ENCODE measurements at regions not wholly inside any gene's neighbourhood (a gene's known extent, or its start where the extent isn't known, plus 50 kb on each side); places are given as distances from the start of the nearest gene placed in this dataset.

- TF ChIP-seq STAT1 (IDR thresholded peaks at IDR 0.05; ENCODE audit: unreplicated experiment) (no peak), ZNF331 (CRISPR knock-in tag; IDR thresholded peaks at IDR 0.05; ENCODE audit: low read depth) (no peak), ETS1 (IDR thresholded peaks at IDR 0.05) (no peak), REST (IDR thresholded peaks at IDR 0.05; ENCODE audit: unreplicated experiment) (no peak), EZH2 (IDR thresholded peaks at IDR 0.05; ENCODE audit: low read depth, unreplicated experiment) (no peak), POLR2AphosphoS5 (IDR thresholded peaks at IDR 0.05; ENCODE audit: low read depth) (no peak), JUNB (IDR thresholded peaks at IDR 0.05; ENCODE audit: unreplicated experiment) (no peak), ZNF114 (CRISPR knock-in tag; IDR thresholded peaks at IDR 0.05) (no peak)
- TF ChIP-seq, protein P1, sequence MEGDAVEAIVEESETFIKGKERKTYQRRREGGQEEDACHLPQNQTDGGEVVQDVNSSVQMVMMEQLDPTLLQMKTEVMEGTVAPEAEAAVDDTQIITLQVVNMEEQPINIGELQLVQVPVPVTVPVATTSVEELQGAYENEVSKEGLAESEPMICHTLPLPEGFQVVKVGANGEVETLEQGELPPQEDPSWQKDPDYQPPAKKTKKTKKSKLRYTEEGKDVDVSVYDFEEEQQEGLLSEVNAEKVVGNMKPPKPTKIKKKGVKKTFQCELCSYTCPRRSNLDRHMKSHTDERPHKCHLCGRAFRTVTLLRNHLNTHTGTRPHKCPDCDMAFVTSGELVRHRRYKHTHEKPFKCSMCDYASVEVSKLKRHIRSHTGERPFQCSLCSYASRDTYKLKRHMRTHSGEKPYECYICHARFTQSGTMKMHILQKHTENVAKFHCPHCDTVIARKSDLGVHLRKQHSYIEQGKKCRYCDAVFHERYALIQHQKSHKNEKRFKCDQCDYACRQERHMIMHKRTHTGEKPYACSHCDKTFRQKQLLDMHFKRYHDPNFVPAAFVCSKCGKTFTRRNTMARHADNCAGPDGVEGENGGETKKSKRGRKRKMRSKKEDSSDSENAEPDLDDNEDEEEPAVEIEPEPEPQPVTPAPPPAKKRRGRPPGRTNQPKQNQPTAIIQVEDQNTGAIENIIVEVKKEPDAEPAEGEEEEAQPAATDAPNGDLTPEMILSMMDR (conservative IDR thresholded peaks at IDR 0.05; ENCODE audit: low read depth in 2 of 2): no peak
These were observed 1092.7 kb downstream of the BRD1 start (continued) for GRCh38 chr22:48734961-48735360.

DNA sequence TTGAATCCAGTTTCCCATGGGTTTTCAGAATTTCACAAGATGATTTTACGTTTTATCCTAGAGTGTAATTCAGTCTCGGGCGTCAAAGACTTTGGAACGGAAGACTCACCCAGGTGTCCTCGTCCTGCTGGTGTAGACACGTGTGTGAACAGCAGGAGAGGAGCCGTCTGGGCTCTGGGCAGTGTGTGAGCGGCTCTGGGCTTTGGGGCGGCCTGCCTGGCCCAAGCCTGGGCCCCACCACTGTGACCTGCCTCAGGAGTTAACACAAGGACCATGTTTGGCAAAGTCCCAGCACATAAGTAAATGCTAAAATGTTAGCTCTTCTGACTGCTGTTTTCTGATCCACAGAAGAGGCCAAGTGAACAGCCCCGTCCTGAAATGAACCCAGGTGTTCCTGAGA lies 1093.3 kb downstream of the BRD1 start:
- no peak for ATAC-seq
- Histone ChIP-seq H3K36me3 (ENCODE audit: insufficient read depth) (no peaks in the 10 kb centered on the region), H3F3A (replicated peaks; ENCODE audit: low read depth) (no peaks in the 10 kb centered on the region), H4K20me1 (replicated peaks; ENCODE audit: insufficient read depth) (no peaks in the 10 kb centered on the region), H3K9me2 (ENCODE audit: insufficient read depth) (no peaks in the 10 kb centered on the region), H3K79me2 (replicated peaks; ENCODE audit: insufficient read depth) (no peaks in the 10 kb centered on the region), H3K27me3 (ENCODE audit: insufficient read depth) (no peaks in the 10 kb centered on the region), H3K4me3 (no peak overlapping the region), H3K27ac (ENCODE audit: low read depth) (no peak overlapping the region), H3K4me1 (ENCODE audit: insufficient read depth) (no peaks in the 10 kb centered on the region), H3K4me2 (no peak overlapping the region), H2AFZ (no peak overlapping the region)
- peaks cover 10% of the 10 kb centered on the region; the same call in 1 of the 3 replicates for H3K36me3 Mint-ChIP-seq (ENCODE audit: low read depth)
- H3K27me3 Mint-ChIP-seq (ENCODE audit: insufficient read depth, low read depth, poor library complexity): peaks cover 2% of the 10 kb centered on the region
- no peak overlapping the region for H3K4me3 Mint-ChIP-seq
- H3K4me1 Mint-ChIP-seq: no peaks in the 10 kb centered on the region
- H3K27ac Mint-ChIP-seq: no peak overlapping the region
- DNase-seq (ENCODE audit: low spot score): no peak
- peaks cover 5% of the 10 kb centered on the region; the same call in 2 of the 3 replicates for H3K9me3 Mint-ChIP-seq
- TF ChIP-seq, protein P2, sequence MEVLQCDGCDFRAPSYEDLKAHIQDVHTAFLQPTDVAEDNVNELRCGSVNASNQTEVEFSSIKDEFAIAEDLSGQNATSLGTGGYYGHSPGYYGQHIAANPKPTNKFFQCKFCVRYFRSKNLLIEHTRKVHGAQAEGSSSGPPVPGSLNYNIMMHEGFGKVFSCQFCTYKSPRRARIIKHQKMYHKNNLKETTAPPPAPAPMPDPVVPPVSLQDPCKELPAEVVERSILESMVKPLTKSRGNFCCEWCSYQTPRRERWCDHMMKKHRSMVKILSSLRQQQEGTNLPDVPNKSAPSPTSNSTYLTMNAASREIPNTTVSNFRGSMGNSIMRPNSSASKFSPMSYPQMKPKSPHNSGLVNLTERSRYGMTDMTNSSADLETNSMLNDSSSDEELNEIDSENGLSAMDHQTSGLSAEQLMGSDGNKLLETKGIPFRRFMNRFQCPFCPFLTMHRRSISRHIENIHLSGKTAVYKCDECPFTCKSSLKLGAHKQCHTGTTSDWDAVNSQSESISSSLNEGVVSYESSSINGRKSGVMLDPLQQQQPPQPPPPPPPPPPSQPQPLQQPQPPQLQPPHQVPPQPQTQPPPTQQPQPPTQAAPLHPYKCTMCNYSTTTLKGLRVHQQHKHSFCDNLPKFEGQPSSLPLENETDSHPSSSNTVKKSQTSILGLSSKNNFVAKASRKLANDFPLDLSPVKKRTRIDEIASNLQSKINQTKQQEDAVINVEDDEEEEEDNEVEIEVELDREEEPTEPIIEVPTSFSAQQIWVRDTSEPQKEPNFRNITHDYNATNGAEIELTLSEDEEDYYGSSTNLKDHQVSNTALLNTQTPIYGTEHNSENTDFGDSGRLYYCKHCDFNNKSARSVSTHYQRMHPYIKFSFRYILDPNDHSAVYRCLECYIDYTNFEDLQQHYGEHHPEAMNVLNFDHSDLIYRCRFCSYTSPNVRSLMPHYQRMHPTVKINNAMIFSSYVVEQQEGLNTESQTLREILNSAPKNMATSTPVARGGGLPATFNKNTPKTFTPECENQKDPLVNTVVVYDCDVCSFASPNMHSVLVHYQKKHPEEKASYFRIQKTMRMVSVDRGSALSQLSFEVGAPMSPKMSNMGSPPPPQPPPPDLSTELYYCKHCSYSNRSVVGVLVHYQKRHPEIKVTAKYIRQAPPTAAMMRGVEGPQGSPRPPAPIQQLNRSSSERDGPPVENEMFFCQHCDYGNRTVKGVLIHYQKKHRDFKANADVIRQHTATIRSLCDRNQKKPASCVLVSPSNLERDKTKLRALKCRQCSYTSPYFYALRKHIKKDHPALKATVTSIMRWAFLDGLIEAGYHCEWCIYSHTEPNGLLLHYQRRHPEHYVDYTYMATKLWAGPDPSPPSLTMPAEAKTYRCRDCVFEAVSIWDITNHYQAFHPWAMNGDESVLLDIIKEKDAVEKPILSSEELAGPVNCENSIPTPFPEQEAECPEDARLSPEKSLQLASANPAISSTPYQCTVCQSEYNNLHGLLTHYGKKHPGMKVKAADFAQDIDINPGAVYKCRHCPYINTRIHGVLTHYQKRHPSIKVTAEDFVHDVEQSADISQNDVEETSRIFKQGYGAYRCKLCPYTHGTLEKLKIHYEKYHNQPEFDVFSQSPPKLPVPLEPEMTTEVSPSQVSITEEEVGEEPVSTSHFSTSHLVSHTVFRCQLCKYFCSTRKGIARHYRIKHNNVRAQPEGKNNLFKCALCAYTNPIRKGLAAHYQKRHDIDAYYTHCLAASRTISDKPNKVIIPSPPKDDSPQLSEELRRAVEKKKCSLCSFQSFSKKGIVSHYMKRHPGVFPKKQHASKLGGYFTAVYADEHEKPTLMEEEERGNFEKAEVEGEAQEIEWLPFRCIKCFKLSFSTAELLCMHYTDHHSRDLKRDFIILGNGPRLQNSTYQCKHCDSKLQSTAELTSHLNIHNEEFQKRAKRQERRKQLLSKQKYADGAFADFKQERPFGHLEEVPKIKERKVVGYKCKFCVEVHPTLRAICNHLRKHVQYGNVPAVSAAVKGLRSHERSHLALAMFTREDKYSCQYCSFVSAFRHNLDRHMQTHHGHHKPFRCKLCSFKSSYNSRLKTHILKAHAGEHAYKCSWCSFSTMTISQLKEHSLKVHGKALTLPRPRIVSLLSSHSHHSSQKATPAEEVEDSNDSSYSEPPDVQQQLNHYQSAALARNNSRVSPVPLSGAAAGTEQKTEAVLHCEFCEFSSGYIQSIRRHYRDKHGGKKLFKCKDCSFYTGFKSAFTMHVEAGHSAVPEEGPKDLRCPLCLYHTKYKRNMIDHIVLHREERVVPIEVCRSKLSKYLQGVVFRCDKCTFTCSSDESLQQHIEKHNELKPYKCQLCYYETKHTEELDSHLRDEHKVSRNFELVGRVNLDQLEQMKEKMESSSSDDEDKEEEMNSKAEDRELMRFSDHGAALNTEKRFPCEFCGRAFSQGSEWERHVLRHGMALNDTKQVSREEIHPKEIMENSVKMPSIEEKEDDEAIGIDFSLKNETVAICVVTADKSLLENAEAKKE (CRISPR knock-in tag; IDR thresholded peaks at IDR 0.05): no peak
- no peak for TF ChIP-seq CREB1 (CRISPR knock-in tag; IDR thresholded peaks at IDR 0.05; ENCODE audit: low read depth)
- TF ChIP-seq ZNF331 (CRISPR knock-in tag; IDR thresholded peaks at IDR 0.05; ENCODE audit: low read depth): no peak
- TF ChIP-seq EZH2 (IDR thresholded peaks at IDR 0.05; ENCODE audit: low read depth, unreplicated experiment): no peak

Data from GM23338 (cell line).